ENCODE measurements at regions not wholly inside any gene's neighbourhood (a gene's known extent, or its start where the extent isn't known, plus 50 kb on each side); places are given as distances from the start of the nearest gene placed in this dataset.
"Not testable (repeated sequence)": the region's sequence is repeated elsewhere in the genome, so short reads cannot be mapped to it uniquely, and the experiment has no call there.

- intact Hi-C loops (cut with DNase I) = no loop called here
- H3K36me3 ChIP-seq (replicated peaks in 1 of 2; ENCODE audit: insufficient read depth in 1 of 2, low read depth in 2 of 2) = no peaks in the 10 kb centered on the region
- no peak for ATAC-seq
- no peaks in the 10 kb centered on the region for H3K27me3 ChIP-seq
- no peak for TF ChIP-seq CTCF (IDR thresholded peaks at IDR 0.05)
- no peak for TF ChIP-seq POLR2A (IDR thresholded peaks at IDR 0.05)
- WGBS, 2 donors = 52 to 57% methylated on average over 2 of the region's 2 CpGs
- no peaks in the 10 kb centered on the region for H3K9me3 ChIP-seq
- H3K4me3 ChIP-seq = no peak overlapping the region
- H3K4me1 ChIP-seq = no peaks in the 10 kb centered on the region
- DNase-seq = no peak
- H3K27ac ChIP-seq = no peak overlapping the region
These were observed 115.8 kb upstream of the VSTM2A start for GRCh38 chr7:54426406-54426805.

- Histone ChIP-seq H3K9me3 (no peaks in the 10 kb centered on the region), H3K4me1 (no peaks in the 10 kb centered on the region), H3K27ac (no peak overlapping the region), H3K36me3 (replicated peaks in 1 of 2; ENCODE audit: insufficient read depth in 1 of 2, low read depth in 2 of 2) (no peaks in the 10 kb centered on the region), H3K27me3 (no peaks in the 10 kb centered on the region), H3K4me3 (no peak overlapping the region)
- no peak for ATAC-seq
- intact Hi-C loops (cut with DNase I) = no loop called here
- DNase-seq = no peak
- TF ChIP-seq CTCF (IDR thresholded peaks at IDR 0.05) (no peak), POLR2A (IDR thresholded peaks at IDR 0.05) (no peak)
These were observed 113.1 kb upstream of the VSTM2A start for GRCh38 chr7:54429111-54429510.

- ATAC-seq = no peak
- Histone ChIP-seq H3K4me3 (no peak overlapping the region), H3K4me1 (no peaks in the 10 kb centered on the region), H3K27me3 (no peaks in the 10 kb centered on the region), H3K9me3 (no peaks in the 10 kb centered on the region), H3K27ac (no peak overlapping the region), H3K36me3 (replicated peaks in 1 of 2; ENCODE audit: insufficient read depth in 1 of 2, low read depth in 2 of 2) (no peaks in the 10 kb centered on the region)
- TF ChIP-seq POLR2A (IDR thresholded peaks at IDR 0.05) = no peak
- no peak for TF ChIP-seq CTCF (IDR thresholded peaks at IDR 0.05)
- intact Hi-C loops (cut with DNase I) = no loop called here
- DNase-seq = no peak
- WGBS, 2 donors = 53 to 62% methylated on average over 5 of the region's 5 CpGs
These were observed 102.8 kb upstream of the VSTM2A start for GRCh38 chr7:54439391-54439790.

GRCh38 chr7:54444046-54444686 is 98.0 kb upstream of the VSTM2A start:
- ATAC-seq; H3K4me1 ChIP-seq; DNase-seq; H3K27me3 ChIP-seq; H3K36me3 ChIP-seq (replicated peaks in 1 of 2; ENCODE audit: insufficient read depth in 1 of 2, low read depth in 2 of 2); H3K9me3 ChIP-seq; H3K27ac ChIP-seq; H3K4me3 ChIP-seq; intact Hi-C loops (cut with DNase I): not testable (repeated sequence)
- WGBS, 2 donors = 82 to 83% methylated on average over 18 to 34 of the region's 34 CpGs

- H3K27ac ChIP-seq; ATAC-seq; H3K4me1 ChIP-seq; intact Hi-C loops (cut with DNase I); H3K27me3 ChIP-seq; H3K9me3 ChIP-seq; DNase-seq; H3K36me3 ChIP-seq (replicated peaks in 1 of 2; ENCODE audit: insufficient read depth in 1 of 2, low read depth in 2 of 2); H3K4me3 ChIP-seq: not testable (repeated sequence)
- 26 to 35% methylated on average over 1 of the region's 1 CpG for WGBS, 2 donors
These were observed 89.0 kb upstream of the VSTM2A start for GRCh38 chr7:54453168-54453567.

GRCh38 chr7:54454700-54455099 is 87.5 kb upstream of the VSTM2A start:
- H3K4me3 ChIP-seq; intact Hi-C loops (cut with DNase I); H3K27ac ChIP-seq; H3K27me3 ChIP-seq; H3K4me1 ChIP-seq; DNase-seq; H3K9me3 ChIP-seq; H3K36me3 ChIP-seq (replicated peaks in 1 of 2; ENCODE audit: insufficient read depth in 1 of 2, low read depth in 2 of 2); ATAC-seq: not testable (repeated sequence)
- WGBS, 2 donors = 62 to 68% methylated on average over 6 of the region's 6 CpGs

Measured in body of pancreas (tissue), 4 donors.